ENCODE measurements at regions not wholly inside any gene's neighbourhood (a gene's known extent, or its start where the extent isn't known, plus 50 kb on each side); places are given as distances from the start of the nearest gene placed in this dataset.

DNA sequence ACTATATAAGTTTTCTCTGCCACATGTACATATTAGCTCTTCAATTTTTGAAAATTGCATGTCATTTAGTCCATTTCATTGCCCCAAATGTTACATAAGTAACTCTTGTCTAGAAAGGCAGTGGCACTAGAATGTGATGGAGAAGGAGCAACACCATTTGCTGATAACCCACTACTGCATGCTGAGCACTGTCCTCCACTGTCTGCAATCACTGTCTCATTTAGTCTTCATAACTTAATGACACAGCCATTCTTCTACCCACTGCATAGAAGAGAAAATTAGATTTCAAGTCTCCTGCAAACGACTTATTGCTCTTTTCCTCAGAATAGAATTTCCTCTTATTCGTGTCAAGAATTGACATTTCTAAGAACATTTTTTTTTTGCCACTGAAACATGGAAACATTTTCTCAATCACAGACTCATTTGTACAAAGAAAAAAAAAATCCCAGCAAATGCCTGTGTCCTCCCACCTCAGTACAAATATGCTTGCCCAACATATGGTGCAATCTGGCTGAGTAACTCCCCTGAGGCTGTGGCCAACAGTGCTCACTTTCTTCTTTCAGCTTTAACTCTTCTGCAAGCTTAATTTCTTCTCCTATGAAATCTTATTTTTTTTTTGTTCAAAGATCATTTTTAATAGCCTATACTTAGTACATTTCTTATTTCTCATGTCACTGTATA is 768.6 kb upstream of the HS6ST1 start:
- TF ChIP-seq, protein P1, sequence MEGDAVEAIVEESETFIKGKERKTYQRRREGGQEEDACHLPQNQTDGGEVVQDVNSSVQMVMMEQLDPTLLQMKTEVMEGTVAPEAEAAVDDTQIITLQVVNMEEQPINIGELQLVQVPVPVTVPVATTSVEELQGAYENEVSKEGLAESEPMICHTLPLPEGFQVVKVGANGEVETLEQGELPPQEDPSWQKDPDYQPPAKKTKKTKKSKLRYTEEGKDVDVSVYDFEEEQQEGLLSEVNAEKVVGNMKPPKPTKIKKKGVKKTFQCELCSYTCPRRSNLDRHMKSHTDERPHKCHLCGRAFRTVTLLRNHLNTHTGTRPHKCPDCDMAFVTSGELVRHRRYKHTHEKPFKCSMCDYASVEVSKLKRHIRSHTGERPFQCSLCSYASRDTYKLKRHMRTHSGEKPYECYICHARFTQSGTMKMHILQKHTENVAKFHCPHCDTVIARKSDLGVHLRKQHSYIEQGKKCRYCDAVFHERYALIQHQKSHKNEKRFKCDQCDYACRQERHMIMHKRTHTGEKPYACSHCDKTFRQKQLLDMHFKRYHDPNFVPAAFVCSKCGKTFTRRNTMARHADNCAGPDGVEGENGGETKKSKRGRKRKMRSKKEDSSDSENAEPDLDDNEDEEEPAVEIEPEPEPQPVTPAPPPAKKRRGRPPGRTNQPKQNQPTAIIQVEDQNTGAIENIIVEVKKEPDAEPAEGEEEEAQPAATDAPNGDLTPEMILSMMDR (IDR thresholded peaks at IDR 0.05; ENCODE audit: extremely low read depth in 1 of 2, insufficient read depth in 1 of 2, low read depth in 1 of 2, low read length in 2 of 2), result no peak
- no peak for TF ChIP-seq EZH2 (IDR thresholded peaks at IDR 0.05; ENCODE audit: borderline replicate concordance, low read depth, low read length, severe bottlenecking)
- TF ChIP-seq FOS (IDR thresholded peaks at IDR 0.05; ENCODE audit: borderline replicate concordance, insufficient read depth, low read length), result no peak
- no peak for TF ChIP-seq POLR2A (IDR thresholded peaks at IDR 0.05; ENCODE audit: low read depth, low read length)
